DOHH2 (cell line): ENCODE measurements at regions not wholly inside any gene's neighbourhood (a gene's known extent, or its start where the extent isn't known, plus 50 kb on each side); places are given as distances from the start of the nearest gene placed in this dataset.

Experiments
- H3F3A ChIP-seq: fragments of 200-600 bp; sonication (generic), shearing (Covaris generic); 2 replicates; pipeline ENCODE4 v1.6.0; 2016; ENCODE audit warnings: antibody characterized with exemption, mild to moderate bottlenecking; ENCODE audit not compliant: control insufficient read depth, insufficient read depth
- H3K27ac ChIP-seq: fragments of 200-600 bp; sonication (generic); 2 replicates; pipeline ENCODE4 v1.5.1; 2014; ENCODE audit warnings: low read depth, mild to moderate bottlenecking, low read length, moderate library complexity
- H3K27me3 ChIP-seq: fragments of 200-600 bp; sonication (generic); 2 replicates; pipeline ENCODE4 v1.6.1; 2014; ENCODE audit warnings: mild to moderate bottlenecking, low read length, mixed read lengths; ENCODE audit not compliant: control insufficient read depth
- H3K36me3 ChIP-seq: fragments of 200-600 bp; sonication (generic); 2 replicates; pipeline ENCODE4 v1.6.1; 2014; ENCODE audit warnings: mild to moderate bottlenecking, low read length, moderate library complexity, mixed read lengths; ENCODE audit not compliant: control insufficient read depth
- H3K4me1 ChIP-seq: fragments of 200-600 bp; sonication (generic); 2 replicates; pipeline ENCODE4 v1.6.1; 2014; ENCODE audit warnings: mild to moderate bottlenecking, low read length, mixed read lengths; ENCODE audit not compliant: control insufficient read depth
- H3K4me2 ChIP-seq: fragments of 200-600 bp; sonication (generic); 2 replicates; pipeline ENCODE4 v1.6.0; 2014; ENCODE audit warnings: mild to moderate bottlenecking, low read length, moderate library complexity
- H3K4me3 ChIP-seq: fragments of 200-600 bp; sonication (generic); 2 replicates; pipeline ENCODE4 v1.5.1; 2014; ENCODE audit warnings: mild to moderate bottlenecking, low read length, mixed read lengths
- H3K79me2 ChIP-seq: fragments of 200-600 bp; sonication (generic); 2 replicates; pipeline ENCODE4 v1.6.1; 2014; ENCODE audit warnings: mild to moderate bottlenecking, low read length, mixed read lengths; ENCODE audit not compliant: control insufficient read depth
- H3K9me2 ChIP-seq: fragments of 200-600 bp; sonication (generic); replicated peaks from 2 replicates; pipeline ENCODE4 v1.6.1; 2014; ENCODE audit warnings: mild to moderate bottlenecking, low read length, mixed read lengths; ENCODE audit not compliant: control insufficient read depth
- H3K9me3 ChIP-seq: fragments of 200-600 bp; sonication (generic); 2 replicates; pipeline ENCODE4 v1.6.1; 2014; ENCODE audit warnings: antibody characterized with exemption, low read length, mixed read lengths; ENCODE audit not compliant: control insufficient read depth, insufficient read depth
- H4K20me1 ChIP-seq: fragments of 200-600 bp; sonication (generic); 2 replicates; pipeline ENCODE4 v1.6.0; 2014; ENCODE audit warnings: low read depth, mild to moderate bottlenecking, antibody characterized with exemption, low read length, moderate library complexity; ENCODE audit not compliant: control insufficient read depth, insufficient read depth
- EZH2phosphoT487 ChIP-seq: fragments of 200-600 bp; sonication (generic); IDR thresholded peaks from 2 replicates; pipeline ENCODE4 v1.6.1; 2017; ENCODE audit warnings: borderline replicate concordance, mild to moderate bottlenecking, antibody characterized with exemption, low read length, moderate library complexity, mixed read lengths
- TF ChIP-seq, protein P1 (sequence below): fragments of 200-600 bp; sonication (generic); IDR thresholded peaks from one replicate; pipeline ENCODE4 v1.5.1; 2014; ENCODE audit warnings: antibody characterized with exemption, mild to moderate bottlenecking, low read depth, low read length; ENCODE audit not compliant: poor library complexity, severe bottlenecking

DNA sequence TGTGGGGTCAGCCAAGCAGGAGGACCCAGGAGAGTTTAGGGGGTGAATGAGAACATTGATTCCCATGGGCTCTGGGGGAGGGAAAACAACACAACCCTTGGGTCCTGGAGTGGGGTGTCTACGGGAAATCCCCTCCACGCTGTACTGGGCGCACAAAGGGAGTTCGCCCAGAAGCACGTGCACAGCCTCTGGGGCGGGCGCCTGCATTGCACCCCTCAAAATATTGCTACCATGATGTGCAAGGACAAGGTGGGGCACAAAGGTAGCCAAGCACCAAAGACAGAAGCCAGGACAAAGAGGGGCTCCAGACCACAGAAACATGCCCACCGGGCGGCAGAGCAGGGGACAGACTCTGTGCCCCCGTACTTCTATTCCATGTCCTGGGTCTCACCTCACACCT, 74.9 kb upstream of the EIF5 start:
- no peaks in the 10 kb centered on the region for H3K79me2 ChIP-seq
- TF ChIP-seq, protein P1, sequence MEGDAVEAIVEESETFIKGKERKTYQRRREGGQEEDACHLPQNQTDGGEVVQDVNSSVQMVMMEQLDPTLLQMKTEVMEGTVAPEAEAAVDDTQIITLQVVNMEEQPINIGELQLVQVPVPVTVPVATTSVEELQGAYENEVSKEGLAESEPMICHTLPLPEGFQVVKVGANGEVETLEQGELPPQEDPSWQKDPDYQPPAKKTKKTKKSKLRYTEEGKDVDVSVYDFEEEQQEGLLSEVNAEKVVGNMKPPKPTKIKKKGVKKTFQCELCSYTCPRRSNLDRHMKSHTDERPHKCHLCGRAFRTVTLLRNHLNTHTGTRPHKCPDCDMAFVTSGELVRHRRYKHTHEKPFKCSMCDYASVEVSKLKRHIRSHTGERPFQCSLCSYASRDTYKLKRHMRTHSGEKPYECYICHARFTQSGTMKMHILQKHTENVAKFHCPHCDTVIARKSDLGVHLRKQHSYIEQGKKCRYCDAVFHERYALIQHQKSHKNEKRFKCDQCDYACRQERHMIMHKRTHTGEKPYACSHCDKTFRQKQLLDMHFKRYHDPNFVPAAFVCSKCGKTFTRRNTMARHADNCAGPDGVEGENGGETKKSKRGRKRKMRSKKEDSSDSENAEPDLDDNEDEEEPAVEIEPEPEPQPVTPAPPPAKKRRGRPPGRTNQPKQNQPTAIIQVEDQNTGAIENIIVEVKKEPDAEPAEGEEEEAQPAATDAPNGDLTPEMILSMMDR, result no peak
- no peak for TF ChIP-seq EZH2phosphoT487
- H4K20me1 ChIP-seq, result no peaks in the 10 kb centered on the region
- H3K36me3 ChIP-seq, result no peaks in the 10 kb centered on the region
- H3K4me3 ChIP-seq, result no peak overlapping the region
- no peak overlapping the region for H3K27ac ChIP-seq
- no peaks in the 10 kb centered on the region for H3K9me2 ChIP-seq
- peaks cover 17% of the 10 kb centered on the region for H3K4me1 ChIP-seq
- no peaks in the 10 kb centered on the region for H3K9me3 ChIP-seq
- peaks cover 7% of the 10 kb centered on the region; the same call in 1 of the 2 replicates for H3K27me3 ChIP-seq
- no peaks in the 10 kb centered on the region for H3F3A ChIP-seq
- H3K4me2 ChIP-seq, result no peak overlapping the region

DNA sequence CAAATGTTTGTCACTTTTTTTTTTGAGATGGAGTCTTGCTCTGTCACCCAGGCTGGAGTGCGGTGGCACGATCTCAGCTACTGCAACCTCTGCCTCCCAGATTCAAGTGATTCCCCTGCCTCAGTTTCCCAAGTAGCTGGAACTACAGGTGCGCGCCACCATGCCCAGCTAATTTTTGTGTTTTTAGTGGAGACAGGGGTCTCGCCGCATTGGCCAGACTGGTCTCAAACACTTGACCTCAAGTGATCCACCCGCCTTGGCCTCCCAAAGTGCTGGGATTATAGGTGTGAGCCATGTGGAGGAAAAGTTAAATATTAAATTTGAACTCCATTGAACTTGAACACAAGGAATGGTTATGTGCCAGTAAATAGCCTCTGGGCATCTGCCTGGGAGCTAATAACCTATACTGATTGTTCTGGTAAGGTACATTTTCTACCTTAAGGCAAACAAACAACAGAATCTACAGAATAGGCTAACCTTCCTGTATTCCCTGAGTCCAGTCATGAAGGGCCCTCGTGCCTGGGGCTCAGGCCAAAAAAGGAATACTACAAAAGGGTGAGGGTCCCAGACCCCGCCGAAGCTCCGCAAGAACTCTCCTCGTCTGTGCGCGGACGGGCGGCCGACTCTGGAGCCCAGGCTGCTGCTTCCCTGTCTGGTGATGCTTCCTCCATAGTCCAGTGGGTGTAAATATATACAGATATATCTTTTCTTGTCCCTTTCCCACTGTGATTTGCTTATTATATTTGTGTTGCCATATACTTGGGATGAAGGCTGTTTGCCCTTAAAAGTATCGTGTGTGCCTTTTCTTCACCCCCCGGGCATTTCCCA, 74.0 kb upstream of the EIF5 start:
- Histone ChIP-seq H3K27me3 (peaks cover 7% of the 10 kb centered on the region; the same call in 1 of the 2 replicates), H3K79me2 (no peaks in the 10 kb centered on the region), H3K4me1 (peaks cover 17% of the 10 kb centered on the region), H3K9me2 (no peaks in the 10 kb centered on the region), H3F3A (no peaks in the 10 kb centered on the region), H3K36me3 (no peaks in the 10 kb centered on the region), H3K9me3 (no peaks in the 10 kb centered on the region), H3K4me2 (no peak overlapping the region), H3K27ac (no peak overlapping the region), H4K20me1 (no peaks in the 10 kb centered on the region), H3K4me3 (no peak overlapping the region)
- TF ChIP-seq EZH2phosphoT487, result no peak
- TF ChIP-seq, protein P1, result no peak

DNA sequence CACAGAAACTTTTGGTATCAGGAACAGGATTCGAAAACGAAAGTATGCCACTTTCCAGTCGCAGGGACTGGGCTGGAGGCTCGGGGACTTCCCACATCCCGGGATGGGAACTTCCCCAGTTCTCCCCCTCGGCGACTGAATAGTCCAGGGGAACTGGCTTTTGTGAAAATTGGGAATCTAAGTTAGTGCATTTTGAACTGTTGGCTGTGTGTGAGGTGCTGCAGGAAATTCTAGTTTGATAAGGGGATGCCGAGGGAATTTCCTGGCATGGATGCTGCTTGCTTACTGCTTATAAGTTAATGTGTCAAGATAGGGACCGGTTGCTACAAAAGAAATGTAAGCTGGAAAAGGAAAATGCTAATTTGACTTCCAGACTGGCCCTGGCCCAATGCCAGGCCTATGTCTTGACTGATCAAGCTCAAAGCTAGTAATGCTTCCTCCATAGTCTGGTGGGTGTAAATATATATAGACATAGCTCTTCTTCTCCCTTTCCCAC, 73.4 kb upstream of the EIF5 start:
- no peaks in the 10 kb centered on the region for H3K9me3 ChIP-seq
- no peak overlapping the region for H3K4me3 ChIP-seq
- no peak overlapping the region for H3K27ac ChIP-seq
- TF ChIP-seq, protein P1, result no peak
- no peak for TF ChIP-seq EZH2phosphoT487
- H3K4me1 ChIP-seq, result peaks cover 17% of the 10 kb centered on the region
- H3K36me3 ChIP-seq, result no peaks in the 10 kb centered on the region
- no peak overlapping the region for H3K4me2 ChIP-seq
- H3K79me2 ChIP-seq, result no peaks in the 10 kb centered on the region
- H4K20me1 ChIP-seq, result no peaks in the 10 kb centered on the region
- peaks cover 12% of the 10 kb centered on the region; the same call in 1 of the 2 replicates for H3K27me3 ChIP-seq
- H3F3A ChIP-seq, result no peaks in the 10 kb centered on the region
- no peaks in the 10 kb centered on the region for H3K9me2 ChIP-seq
